IMR-90 (cell line): ENCODE measurements at regions not wholly inside any gene's neighbourhood (a gene's known extent, or its start where the extent isn't known, plus 50 kb on each side); places are given as distances from the start of the nearest gene placed in this dataset.

Source experiments
- ATAC-seq: fragments of 200-7000 bp; cut with Tn5 transposase; 2 replicates; pipeline ENCODE4 v1.9.1; 2020; ENCODE audit warnings: low read depth, mild to moderate bottlenecking, moderate library complexity
- BruUV-seq: library from RNA; stranded (reverse); fragments of 400-500 nt; replicated peaks from 2 replicates; lab custom pipeline; 2021; lab: Mats Ljungman, UMichigan
- CTCF ChIA-PET: fragments of 300-600 bp; formaldehyde crosslinking; extraction: SDS; loops from one replicate; lab custom pipeline; 2021; ENCODE audit warnings: antibody characterized with exemption; lab: Yijun Ruan, JAX
- POLR2A ChIA-PET: fragments of 300-600 bp; sonication (Branson Sonifier 250); formaldehyde crosslinking; loops from one replicate; lab custom pipeline; 2022; ENCODE audit warnings: antibody characterized with exemption; ENCODE audit not compliant: unreplicated experiment; lab: Charles Lee
- DNase-seq: peaks from one replicate; pipeline ENCODE4 v3.0.0; 2013
- H2AFZ ChIP-seq: replicated peaks from 2 replicates; pipeline ENCODE3; 2013; ENCODE audit warnings: low read length, mild to moderate bottlenecking; ENCODE audit not compliant: poor library complexity
- H2AK5ac ChIP-seq: 2 replicates; pipeline ENCODE4 v1.6.1; 2013; ENCODE audit warnings: low read depth, low read length, inconsistent platforms
- H2AK9ac ChIP-seq: replicated peaks from 2 replicates; pipeline ENCODE3; 2013; ENCODE audit warnings: mild to moderate bottlenecking, low read depth, low read length, moderate library complexity; ENCODE audit not compliant: poor library complexity
- H2BK120ac ChIP-seq: 2 replicates; pipeline ENCODE4 v1.6.1; 2013; ENCODE audit warnings: low read depth, low read length, inconsistent platforms
- H2BK15ac ChIP-seq: 3 replicates; pipeline ENCODE4 v1.6.1; 2013; ENCODE audit warnings: low read depth, low read length, inconsistent platforms
- H2BK20ac ChIP-seq: 2 replicates; pipeline ENCODE4 v1.6.1; 2013; ENCODE audit warnings: low read depth, mild to moderate bottlenecking, inconsistent platforms, low read length, moderate library complexity
- H2BK5ac ChIP-seq: 2 replicates; pipeline ENCODE4 v1.6.1; 2013; ENCODE audit warnings: mild to moderate bottlenecking, low read depth, low read length, inconsistent platforms; ENCODE audit not compliant: poor library complexity, severe bottlenecking
- H3K14ac ChIP-seq: replicated peaks from 2 replicates; pipeline ENCODE4 v1.6.1; 2013; ENCODE audit warnings: low read depth, low read length, inconsistent platforms
- H3K18ac ChIP-seq: 2 replicates; pipeline ENCODE4 v1.6.1; 2013; ENCODE audit warnings: low read depth, low read length, control low read depth
- H3K23ac ChIP-seq: 2 replicates; pipeline ENCODE4 v1.6.1; 2013; ENCODE audit warnings: low read depth, low read length, inconsistent platforms
- H3K27ac ChIP-seq: 2 replicates; pipeline ENCODE4 v1.5.1; 2013; ENCODE audit warnings: mild to moderate bottlenecking, control low read depth, low read length; ENCODE audit not compliant: insufficient read depth
- H3K27me3 ChIP-seq: 2 replicates; pipeline ENCODE4 v1.6.1; 2013; ENCODE audit warnings: low read length; ENCODE audit not compliant: control insufficient read depth, insufficient read depth
- H3K36me3 ChIP-seq: 2 replicates; pipeline ENCODE4 v1.6.1; 2013; ENCODE audit warnings: low read length, mixed read lengths; ENCODE audit not compliant: control insufficient read depth, insufficient read depth
- H3K4ac ChIP-seq: 2 replicates; pipeline ENCODE4 v1.6.1; 2013; ENCODE audit warnings: low read depth, low read length, inconsistent platforms
- H3K4me1 ChIP-seq: 2 replicates; pipeline ENCODE4 v1.6.1; 2013; ENCODE audit warnings: low read length, mixed read lengths; ENCODE audit not compliant: control insufficient read depth, insufficient read depth
- H3K4me2 ChIP-seq: 2 replicates; pipeline ENCODE4 v1.6.1; 2013; ENCODE audit warnings: low read depth, mild to moderate bottlenecking, control low read depth, low read length, moderate library complexity
- H3K4me3 ChIP-seq: 2 replicates; pipeline ENCODE4 v1.5.1; 2013; ENCODE audit warnings: low read depth, mild to moderate bottlenecking, control low read depth, low read length, moderate library complexity; ENCODE audit not compliant: insufficient read depth
- H3K56ac ChIP-seq: 2 replicates; pipeline ENCODE4 v1.6.1; 2013; ENCODE audit warnings: low read length, inconsistent platforms; ENCODE audit not compliant: insufficient read depth; ENCODE audit errors: extremely low read depth
- H3K79me1 ChIP-seq, 2 experiments: 2 replicates each; pipeline ENCODE4 v1.6.1; 2013; ENCODE audit warnings: low read length in 2 of 2, inconsistent platforms in 1 of 2, low read depth in 1 of 2
- H3K9ac ChIP-seq: 2 replicates; pipeline ENCODE4 v1.6.1; 2013; ENCODE audit warnings: low read depth, low read length, control low read depth
- H3K9me1 ChIP-seq: 2 replicates; pipeline ENCODE4 v1.6.1; 2013; ENCODE audit warnings: low read length, inconsistent platforms; ENCODE audit not compliant: insufficient read depth
- H3K9me3 ChIP-seq: 2 replicates; pipeline ENCODE4 v1.6.1; 2013; ENCODE audit warnings: low read length; ENCODE audit not compliant: control insufficient read depth, insufficient read depth
- H4K20me1 ChIP-seq: 2 replicates; pipeline ENCODE4 v1.6.1; 2013; ENCODE audit warnings: low read length, inconsistent platforms; ENCODE audit not compliant: insufficient read depth
- H4K5ac ChIP-seq: 2 replicates; pipeline ENCODE4 v1.6.1; 2013; ENCODE audit warnings: mild to moderate bottlenecking, low read depth, low read length, control low read depth
- H4K8ac ChIP-seq, 2 experiments: 2 replicates each; pipeline ENCODE4 v1.6.1; 2013; ENCODE audit warnings: low read depth in 2 of 2, low read length in 2 of 2, control low read depth in 1 of 2, inconsistent platforms in 1 of 2
- H4K91ac ChIP-seq: 2 replicates; pipeline ENCODE4 v1.6.1; 2013; ENCODE audit warnings: low read depth, low read length, inconsistent platforms; ENCODE audit not compliant: insufficient read depth
- RCOR1 ChIP-seq: IDR thresholded peaks from 2 replicates; pipeline ENCODE4 v1.6.1; 2012; ENCODE audit warnings: mild to moderate bottlenecking, low read length, improper control_type of control experiment; ENCODE audit not compliant: insufficient replicate concordance
- WGBS, 2 experiments: methylation state at CpG; one replicate each; pipeline versions ENCODE4 v1.1.5 to v1.1.7; 2013; ENCODE audit warnings: missing lambda C conversion rate in 2 of 2; ENCODE audit not compliant: insufficient read length in 1 of 2; ENCODE audit errors: extremely low coverage in 2 of 2; 5-methylcytosine and 5-hydroxymethylcytosine counted together
- dilution Hi-C: fragments of 300-500 bp; cut with HindIII; formaldehyde crosslinking; loops from one replicate; pipeline ENCODE4 v1.14.3; 2018; ENCODE audit warnings: low sequenced_read_pairs; ENCODE audit not compliant: unreplicated experiment
- in situ Hi-C: fragments of 300-500 bp; cut with MboI; formaldehyde crosslinking; loops from 3 replicates; pipeline ENCODE4 v1.14.3; 2019; ENCODE audit warnings: low sequenced_read_pairs, inconsistent platforms, mixed read lengths
- intact Hi-C: fragments of 100-400 bp; cut with micrococcal nuclease; formaldehyde crosslinking; loops from 2 replicates; pipeline ENCODE4 v1.10.0; 2022

GRCh38 chr21:17950591-17950990, 131.4 kb upstream of the C21orf91 start:
- no peaks in the 10 kb centered on the region for H3K27me3 ChIP-seq
- H3K18ac ChIP-seq = no peak overlapping the region
- no peak overlapping the region for H4K5ac ChIP-seq
- H3K14ac ChIP-seq = no peak overlapping the region
- no peak overlapping the region for H4K8ac ChIP-seq
- no peaks in the 10 kb centered on the region for H3K4me1 ChIP-seq
- no CpG with 5 or more reads among the region's 2 CpGs for WGBS, 2 experiments
- H4K91ac ChIP-seq = no peak overlapping the region
- no peak overlapping the region for H2AFZ ChIP-seq
- no peak overlapping the region for H2BK20ac ChIP-seq
- no peak overlapping the region for H3K56ac ChIP-seq
- no peak overlapping the region for H3K27ac ChIP-seq
- no peak for DNase-seq
- no peak overlapping the region for H3K4ac ChIP-seq
- no TSS peak for BruUV-seq
- TF ChIP-seq RCOR1 = no peak
- ChIA-PET CTCF (interaction anchor here (1.0 to 1.4 kb wide), 2 partner anchors 15 to 25 kb away, joined by 3 to 4 read pairs; no protein-coding TSS in a partner anchor), POLR2A (no interaction called here)
- no peak for ATAC-seq
- H3K9me1 ChIP-seq = no peaks in the 10 kb centered on the region
- no peak overlapping the region for H2BK5ac ChIP-seq
- no peaks in the 10 kb centered on the region for H4K20me1 ChIP-seq
- no peaks in the 10 kb centered on the region; the same call in 1 of the 2 replicates for H3K9me3 ChIP-seq
- no peak overlapping the region for H2BK120ac ChIP-seq
- no peak overlapping the region for H3K9ac ChIP-seq
- no peak overlapping the region for H2AK5ac ChIP-seq
- no peak overlapping the region for H2BK15ac ChIP-seq
- no peak overlapping the region for H2AK9ac ChIP-seq
- no peaks in the 10 kb centered on the region for H3K36me3 ChIP-seq
- dilution Hi-C loops = no loop called here
- H3K4me2 ChIP-seq = no peak overlapping the region
- no peak overlapping the region for H3K23ac ChIP-seq
- no peaks in the 10 kb centered on the region for H3K79me1 ChIP-seq
- intact Hi-C loops = no loop called here
- H3K4me3 ChIP-seq = no peak overlapping the region
- in situ Hi-C loops = no loop called here
